ENCODE measurements at regions not wholly inside any gene's neighbourhood (a gene's known extent, or its start where the extent isn't known, plus 50 kb on each side); places are given as distances from the start of the nearest gene placed in this dataset.
"Not testable (repeated sequence)": the region's sequence is repeated elsewhere in the genome, so short reads cannot be mapped to it uniquely, and the experiment has no call there.

DNA sequence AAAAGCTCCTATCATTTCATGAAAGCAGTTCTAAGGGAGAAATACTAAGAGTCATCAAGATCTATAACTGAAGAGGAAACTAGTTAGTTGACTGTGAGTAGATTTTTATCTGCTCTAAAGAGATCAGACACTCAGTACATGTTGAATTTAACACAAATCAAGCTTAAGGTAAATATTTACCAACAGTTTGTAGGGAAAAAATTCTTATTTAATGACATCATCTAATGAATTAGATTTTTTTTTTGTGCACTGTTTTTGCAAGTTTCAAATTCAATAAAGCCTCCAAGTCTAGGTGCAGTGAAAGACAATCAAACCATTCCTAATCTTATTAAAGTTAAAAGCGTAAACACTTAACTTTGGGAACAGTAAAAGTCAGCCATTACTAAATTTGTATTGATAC is 93.0 kb upstream of the PRKD1 start:
- no peak overlapping the region for H2AFZ ChIP-seq (ENCODE audit: low read length)
- no peak overlapping the region for H4K91ac ChIP-seq (ENCODE audit: insufficient read length, low read depth, low read length)
- TF ChIP-seq, protein P1, sequence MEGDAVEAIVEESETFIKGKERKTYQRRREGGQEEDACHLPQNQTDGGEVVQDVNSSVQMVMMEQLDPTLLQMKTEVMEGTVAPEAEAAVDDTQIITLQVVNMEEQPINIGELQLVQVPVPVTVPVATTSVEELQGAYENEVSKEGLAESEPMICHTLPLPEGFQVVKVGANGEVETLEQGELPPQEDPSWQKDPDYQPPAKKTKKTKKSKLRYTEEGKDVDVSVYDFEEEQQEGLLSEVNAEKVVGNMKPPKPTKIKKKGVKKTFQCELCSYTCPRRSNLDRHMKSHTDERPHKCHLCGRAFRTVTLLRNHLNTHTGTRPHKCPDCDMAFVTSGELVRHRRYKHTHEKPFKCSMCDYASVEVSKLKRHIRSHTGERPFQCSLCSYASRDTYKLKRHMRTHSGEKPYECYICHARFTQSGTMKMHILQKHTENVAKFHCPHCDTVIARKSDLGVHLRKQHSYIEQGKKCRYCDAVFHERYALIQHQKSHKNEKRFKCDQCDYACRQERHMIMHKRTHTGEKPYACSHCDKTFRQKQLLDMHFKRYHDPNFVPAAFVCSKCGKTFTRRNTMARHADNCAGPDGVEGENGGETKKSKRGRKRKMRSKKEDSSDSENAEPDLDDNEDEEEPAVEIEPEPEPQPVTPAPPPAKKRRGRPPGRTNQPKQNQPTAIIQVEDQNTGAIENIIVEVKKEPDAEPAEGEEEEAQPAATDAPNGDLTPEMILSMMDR (conservative IDR thresholded peaks at IDR 0.05), result no peak
- H3K4me2 ChIP-seq (ENCODE audit: insufficient read depth, insufficient read length, low read length), result no peak overlapping the region
- H3K27ac ChIP-seq (ENCODE audit: insufficient read length, low read depth, low read length), result no peak overlapping the region
- H3K79me1 ChIP-seq (ENCODE audit: insufficient read depth, low read depth, low read length, poor library complexity, severe bottlenecking), result no peaks in the 10 kb centered on the region
- no peak overlapping the region for H2AK5ac ChIP-seq (ENCODE audit: insufficient read length, low read length)
- Mint-ChIP-seq H3K4me1 (no peaks in the 10 kb centered on the region), H3K4me3 (no peak overlapping the region), H3K27ac (no peak overlapping the region), H3K36me3 (ENCODE audit: insufficient read depth in 1 of 3, low read depth in 3 of 3) (peaks cover 8 to 9% (median 8%) of the 10 kb centered on the region in 3 experiments), H3K9me3 (peaks cover 23 to 44% of the 10 kb centered on the region in 2 experiments), H3K27me3 (ENCODE audit: low read depth) (no peaks in the 10 kb centered on the region; the same call in none of the 2 replicates)
- H4K8ac ChIP-seq (replicated peaks; ENCODE audit: insufficient read length, low read depth, low read length), result no peak overlapping the region
- H3K14ac ChIP-seq (ENCODE audit: insufficient read depth, low read length), result no peak overlapping the region
- H3K56ac ChIP-seq (ENCODE audit: insufficient read length, low read depth, low read length), result no peak overlapping the region
- H3K4ac ChIP-seq (ENCODE audit: low read depth, low read length), result no peak overlapping the region
- H3K79me2 ChIP-seq (ENCODE audit: insufficient read depth, low read length), result no peaks in the 10 kb centered on the region
- no peak overlapping the region for H2BK15ac ChIP-seq (ENCODE audit: low read depth, low read length)
- peaks cover 13% of the 10 kb centered on the region for H3K9me3 ChIP-seq (ENCODE audit: control insufficient read depth, low read depth, low read length)
- no peak overlapping the region for H3K9ac ChIP-seq (ENCODE audit: extremely low read depth, insufficient read length, low read length)
- DNase-seq, result no peak
- no peaks in the 10 kb centered on the region for H3K23me2 ChIP-seq (ENCODE audit: insufficient read length, low read depth, low read length, poor library complexity, severe bottlenecking)
- no peak overlapping the region for H4K5ac ChIP-seq (ENCODE audit: insufficient read length, low read depth, low read length)
- H3K18ac ChIP-seq (ENCODE audit: insufficient read length, low read depth, low read length), result no peak overlapping the region
- H2BK5ac ChIP-seq (ENCODE audit: insufficient read length, low read length), result no peak overlapping the region
- WGBS (ENCODE audit: extremely low coverage, insufficient read length, low lambda C conversion rate), result no CpG with 5 or more reads among the region's 1 CpG
- H3K27me3 ChIP-seq (ENCODE audit: insufficient read depth, low read length), result no peaks in the 10 kb centered on the region
- H4K20me1 ChIP-seq (ENCODE audit: control insufficient read depth, insufficient read depth, insufficient read length), result no peaks in the 10 kb centered on the region
- no peak overlapping the region for H2BK12ac ChIP-seq (ENCODE audit: insufficient read length, low read depth, low read length)
- no peak overlapping the region for H3T11ph ChIP-seq (ENCODE audit: low read length)
- H3K4me1 ChIP-seq (ENCODE audit: insufficient read depth, low read length), result no peaks in the 10 kb centered on the region
- H3K23ac ChIP-seq (ENCODE audit: insufficient read length, low read depth, low read length), result no peak overlapping the region
- no peak overlapping the region for H2BK20ac ChIP-seq (ENCODE audit: low read depth, low read length, poor library complexity, severe bottlenecking)
- no peak overlapping the region for H2BK120ac ChIP-seq (ENCODE audit: low read depth, low read length, poor library complexity, severe bottlenecking)

DNA sequence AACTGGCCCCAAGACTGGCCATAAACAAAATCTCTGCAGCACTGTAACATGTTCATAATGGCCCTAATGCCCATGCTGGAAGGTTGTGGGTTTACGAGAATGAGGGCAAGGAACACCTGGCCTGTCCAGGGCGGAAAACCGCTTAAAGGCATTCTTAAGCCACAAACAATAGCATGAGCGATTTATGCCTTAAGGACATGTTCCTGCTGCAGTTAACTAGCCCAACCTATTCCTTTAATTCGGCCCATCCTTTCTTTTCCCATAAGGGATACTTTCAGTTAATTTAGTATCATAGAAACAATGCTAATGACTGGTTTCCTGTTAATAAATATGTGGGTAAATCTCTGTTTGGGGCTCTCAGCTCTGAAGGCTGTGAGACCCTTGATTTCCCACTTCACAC is 95.7 kb upstream of the PRKD1 start:
- H3K4me2 ChIP-seq (ENCODE audit: insufficient read depth, insufficient read length, low read length); H3K18ac ChIP-seq (ENCODE audit: insufficient read length, low read depth, low read length); H3T11ph ChIP-seq (ENCODE audit: low read length); H3K27me3 ChIP-seq (ENCODE audit: insufficient read depth, low read length); H3K23me2 ChIP-seq (ENCODE audit: insufficient read length, low read depth, low read length, poor library complexity, severe bottlenecking); H2BK15ac ChIP-seq (ENCODE audit: low read depth, low read length); H3K56ac ChIP-seq (ENCODE audit: insufficient read length, low read depth, low read length); H3K4me1 ChIP-seq (ENCODE audit: insufficient read depth, low read length); H3K4ac ChIP-seq (ENCODE audit: low read depth, low read length); H3K27me3 Mint-ChIP-seq (ENCODE audit: low read depth); H2BK5ac ChIP-seq (ENCODE audit: insufficient read length, low read length); H2AK5ac ChIP-seq (ENCODE audit: insufficient read length, low read length); H3K27ac ChIP-seq (ENCODE audit: insufficient read length, low read depth, low read length); H3K4me1 Mint-ChIP-seq; H3K79me2 ChIP-seq (ENCODE audit: insufficient read depth, low read length); H3K23ac ChIP-seq (ENCODE audit: insufficient read length, low read depth, low read length); DNase-seq; H3K9ac ChIP-seq (ENCODE audit: extremely low read depth, insufficient read length, low read length); H3K4me3 Mint-ChIP-seq; H3K27ac Mint-ChIP-seq; H3K79me1 ChIP-seq (ENCODE audit: insufficient read depth, low read depth, low read length, poor library complexity, severe bottlenecking); H4K5ac ChIP-seq (ENCODE audit: insufficient read length, low read depth, low read length); H2BK120ac ChIP-seq (ENCODE audit: low read depth, low read length, poor library complexity, severe bottlenecking); H3K14ac ChIP-seq (ENCODE audit: insufficient read depth, low read length); H2AFZ ChIP-seq (ENCODE audit: low read length); H4K91ac ChIP-seq (ENCODE audit: insufficient read length, low read depth, low read length); H2BK12ac ChIP-seq (ENCODE audit: insufficient read length, low read depth, low read length); H2BK20ac ChIP-seq (ENCODE audit: low read depth, low read length, poor library complexity, severe bottlenecking); H4K8ac ChIP-seq (replicated peaks; ENCODE audit: insufficient read length, low read depth, low read length); H4K20me1 ChIP-seq (ENCODE audit: control insufficient read depth, insufficient read depth, insufficient read length): not testable (repeated sequence)
- Mint-ChIP-seq H3K9me3 (peaks cover 31 to 53% of the 10 kb centered on the region in 2 experiments), H3K36me3 (ENCODE audit: insufficient read depth in 1 of 3, low read depth in 3 of 3) (peaks cover 8 to 15% (median 8%) of the 10 kb centered on the region in 3 experiments)
- H3K9me3 ChIP-seq (ENCODE audit: control insufficient read depth, low read depth, low read length), result peaks cover 13% of the 10 kb centered on the region
- no CpG with 5 or more reads among the region's 5 CpGs for WGBS (ENCODE audit: extremely low coverage, insufficient read length, low lambda C conversion rate)

All from H9 (cell line).